Activated CD4-positive, alpha-beta T cell treated with anti-CD3 and anti-CD28 coated beads for 1 hour (primary cell): ENCODE measurements at regions not wholly inside any gene's neighbourhood (a gene's known extent, or its start where the extent isn't known, plus 50 kb on each side); places are given as distances from the start of the nearest gene placed in this dataset.
A peak's percentile ranks its signal among the peaks of the same experiment; 100 is the strongest.
"Not testable (repeated sequence)": the region's sequence is repeated elsewhere in the genome, so short reads cannot be mapped to it uniquely, and the experiment has no call there.

Experiments used
- DNase-seq: peaks from one replicate; pipeline ENCODE4 v3.0.0-alpha.2; 2020

DNA sequence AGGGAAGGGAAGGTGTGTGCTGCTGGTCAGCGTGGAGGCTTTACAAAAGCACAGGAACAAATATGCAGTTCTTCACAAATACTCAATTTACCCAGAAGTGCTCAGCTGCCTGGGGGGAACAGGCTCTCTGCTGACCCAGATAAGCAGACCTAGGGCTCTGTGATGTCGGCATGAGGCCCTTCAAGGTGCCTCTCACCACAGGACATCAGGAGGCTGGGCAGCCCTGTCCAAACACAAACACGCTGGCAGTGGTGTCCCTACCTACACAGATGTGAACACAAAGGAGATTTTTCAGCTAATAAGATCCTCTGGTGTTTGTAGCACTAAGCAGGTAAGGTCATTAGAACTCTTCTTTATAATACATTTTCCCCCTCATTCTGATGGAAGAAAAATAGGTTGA, 243.0 kb upstream of the PROX1 start:
- DNase-seq, result no peak

DNA sequence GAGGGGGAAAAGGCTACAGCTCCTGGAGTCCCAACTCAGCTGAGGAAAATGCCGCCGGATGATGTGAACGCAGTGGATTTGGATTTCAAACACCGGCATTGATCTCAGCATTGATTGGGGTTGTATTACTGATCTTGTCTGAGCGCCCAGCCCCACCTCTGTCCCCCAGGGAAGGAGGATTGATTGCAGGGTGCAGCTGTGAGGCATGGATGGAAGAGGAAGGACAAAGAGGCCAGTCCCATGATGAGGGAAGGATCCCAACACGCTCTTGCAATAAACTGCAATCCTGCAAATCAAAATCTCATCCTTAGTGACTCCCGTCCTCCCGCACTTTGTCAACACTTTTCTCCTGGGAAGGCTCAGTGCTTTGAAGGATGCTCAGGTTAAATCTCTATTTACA, 242.3 kb upstream of the PROX1 start:
- no peak for DNase-seq

DNA sequence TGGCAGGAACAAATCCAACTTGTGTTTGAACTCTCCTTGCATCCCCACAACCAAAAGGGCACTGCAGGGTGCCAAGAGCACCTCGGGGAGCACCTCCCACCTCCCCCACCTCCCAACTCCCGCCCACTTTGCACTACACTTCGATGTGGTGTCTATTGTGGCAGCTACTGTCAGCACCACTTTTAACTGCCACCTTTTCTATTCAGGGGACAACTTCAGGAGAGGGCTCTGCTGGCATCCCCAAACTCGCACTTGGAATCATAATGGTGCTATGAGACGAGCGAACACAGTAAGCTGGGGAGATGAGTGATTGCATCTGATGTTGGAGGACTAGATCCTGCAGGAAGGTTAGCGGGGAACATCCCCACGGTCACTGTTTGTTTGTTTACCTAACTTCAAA, 238.2 kb upstream of the PROX1 start:
- no peak for DNase-seq

DNA sequence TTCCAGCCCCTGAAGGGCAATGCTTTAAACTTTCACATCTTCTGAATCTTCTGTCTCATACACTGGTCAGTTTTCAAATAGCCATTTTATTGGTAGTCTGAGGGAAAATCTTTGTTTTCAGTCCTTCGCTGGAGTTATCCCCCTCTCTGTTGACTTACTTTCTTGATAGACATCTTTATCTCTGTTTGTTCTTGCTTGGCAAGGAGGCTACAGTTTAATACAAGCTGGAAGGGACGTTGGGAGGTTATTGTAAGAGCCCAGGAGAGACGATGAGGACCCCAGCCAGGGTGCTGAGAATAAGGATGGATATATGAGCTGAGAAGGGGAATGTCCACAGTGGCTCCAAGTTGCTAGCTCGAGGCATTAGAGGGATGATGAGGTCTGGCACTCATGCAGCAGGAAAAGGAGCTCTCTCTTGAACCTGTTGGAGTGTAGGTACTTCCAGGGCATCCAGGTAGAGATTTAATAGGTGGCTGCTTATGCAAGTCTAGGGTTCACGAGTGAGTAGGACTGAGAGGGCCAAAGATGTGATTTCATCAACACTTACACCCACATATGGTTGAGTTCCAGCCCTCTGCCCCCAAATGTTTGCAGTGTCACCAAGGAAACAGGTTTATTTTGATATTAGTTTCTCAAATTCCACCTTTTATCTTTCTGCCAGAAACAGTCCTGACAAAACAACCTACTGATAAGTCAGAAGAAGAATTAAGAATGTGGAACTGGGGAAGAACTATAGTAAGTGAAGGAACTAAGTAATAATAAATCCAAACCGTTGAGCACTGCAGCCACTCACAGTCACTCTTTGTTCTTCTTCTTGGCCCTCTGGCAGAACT, 237.3 kb upstream of the PROX1 start:
- DNase-seq, result no peak

DNA sequence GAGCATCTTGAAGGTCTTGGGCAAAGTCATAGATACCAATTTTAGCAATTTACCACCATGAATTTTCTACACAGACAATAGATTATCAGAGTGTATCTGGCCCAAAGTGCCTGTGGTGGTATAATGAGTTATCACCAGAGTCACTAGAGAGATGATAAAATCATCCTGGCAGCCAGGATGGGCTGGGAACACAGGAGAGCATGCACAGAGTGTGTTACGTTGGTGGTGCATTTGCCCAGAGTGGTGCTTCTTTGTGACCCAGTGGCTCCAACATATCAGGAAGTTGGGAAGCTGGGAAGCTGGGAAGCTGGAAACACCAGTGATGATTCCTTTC, 236.7 kb upstream of the PROX1 start:
- no peak for DNase-seq

DNA sequence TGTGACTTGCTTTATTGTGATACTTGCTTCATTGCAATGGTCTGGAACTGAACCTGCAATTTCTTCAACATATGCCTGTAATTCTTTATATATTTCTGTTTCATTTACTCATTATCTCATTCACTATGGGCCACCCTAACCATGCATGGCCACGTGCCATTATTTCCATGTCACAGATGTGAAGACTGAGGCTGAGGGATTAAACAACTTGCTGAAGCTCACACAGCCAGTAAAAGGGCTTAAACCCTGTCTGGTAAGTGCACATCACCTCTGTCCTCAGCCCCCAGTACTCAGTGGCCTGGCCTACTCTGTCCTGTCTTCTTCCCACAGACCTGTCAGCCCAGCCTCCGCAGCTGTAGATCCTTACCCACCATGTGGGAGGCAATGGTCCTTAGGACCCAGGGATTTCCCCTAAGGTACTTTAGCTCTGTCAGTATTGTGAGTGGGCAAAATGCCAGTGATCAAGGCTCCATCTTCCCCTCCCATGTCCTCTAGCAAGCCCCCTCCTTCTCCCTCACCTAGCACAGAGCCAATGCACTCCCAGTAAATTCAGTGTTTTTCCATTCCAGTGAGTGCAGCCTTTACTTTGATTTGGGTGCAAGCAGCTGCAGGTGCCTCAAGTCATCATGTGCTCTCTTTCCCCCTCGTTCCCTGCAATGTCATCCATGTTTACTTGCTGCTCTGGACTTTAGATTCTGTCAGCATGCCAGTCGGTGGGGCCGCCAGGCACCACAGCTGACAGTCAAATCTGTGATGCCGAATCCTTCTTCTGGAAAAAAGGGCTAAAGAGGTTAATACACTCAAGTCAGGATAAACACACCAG, 228.2 kb upstream of the PROX1 start:
- DNase-seq, result no peak

DNA sequence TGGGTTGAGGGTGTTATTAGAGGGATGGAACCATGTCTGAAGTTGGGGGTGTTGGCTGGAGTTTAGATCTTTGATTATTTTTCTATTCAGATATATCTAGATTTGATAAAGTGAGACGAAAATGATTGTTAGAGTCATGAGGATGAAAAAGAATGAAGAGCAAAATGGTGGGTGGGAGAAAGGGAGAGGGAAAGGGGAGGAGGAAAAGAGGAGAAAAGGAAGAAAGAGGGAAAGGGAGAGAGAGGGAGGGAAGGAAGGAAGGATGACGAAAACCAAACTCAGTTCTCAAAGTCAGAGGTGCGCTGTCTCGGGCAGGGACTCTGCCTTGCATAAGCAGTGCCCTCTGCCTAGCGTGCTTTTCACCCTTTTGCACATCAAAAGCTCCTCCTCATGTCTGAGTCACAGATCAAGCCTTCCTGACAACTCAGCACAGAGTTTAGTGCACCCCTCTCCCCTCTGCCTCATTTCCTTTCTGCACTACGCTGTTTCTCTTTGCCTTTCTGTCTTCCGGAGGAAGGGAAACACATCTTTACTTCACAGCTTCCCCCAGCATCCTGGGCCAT, 225.8 kb upstream of the PROX1 start:
- DNase-seq, result peak; percentile 33

DNA sequence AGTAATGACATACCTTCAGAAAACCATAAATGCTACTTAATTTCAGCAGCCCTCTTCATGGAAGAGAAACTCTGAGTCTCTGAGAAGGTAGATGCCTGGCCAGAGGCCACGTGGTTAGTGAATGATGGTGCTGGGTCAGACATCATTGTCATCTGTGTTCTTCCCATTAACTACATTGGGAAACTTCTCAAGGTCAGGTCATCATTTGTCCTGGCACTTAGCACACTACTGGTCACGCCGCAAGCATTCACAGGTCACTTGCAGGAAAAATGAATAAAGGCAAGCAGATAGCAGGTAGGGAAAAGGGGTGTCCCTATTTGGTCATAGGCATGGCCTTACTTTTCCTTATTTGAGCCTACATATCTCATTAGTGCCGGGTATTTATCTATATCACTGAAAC, 220.1 kb upstream of the PROX1 start:
- DNase-seq, result no peak

DNA sequence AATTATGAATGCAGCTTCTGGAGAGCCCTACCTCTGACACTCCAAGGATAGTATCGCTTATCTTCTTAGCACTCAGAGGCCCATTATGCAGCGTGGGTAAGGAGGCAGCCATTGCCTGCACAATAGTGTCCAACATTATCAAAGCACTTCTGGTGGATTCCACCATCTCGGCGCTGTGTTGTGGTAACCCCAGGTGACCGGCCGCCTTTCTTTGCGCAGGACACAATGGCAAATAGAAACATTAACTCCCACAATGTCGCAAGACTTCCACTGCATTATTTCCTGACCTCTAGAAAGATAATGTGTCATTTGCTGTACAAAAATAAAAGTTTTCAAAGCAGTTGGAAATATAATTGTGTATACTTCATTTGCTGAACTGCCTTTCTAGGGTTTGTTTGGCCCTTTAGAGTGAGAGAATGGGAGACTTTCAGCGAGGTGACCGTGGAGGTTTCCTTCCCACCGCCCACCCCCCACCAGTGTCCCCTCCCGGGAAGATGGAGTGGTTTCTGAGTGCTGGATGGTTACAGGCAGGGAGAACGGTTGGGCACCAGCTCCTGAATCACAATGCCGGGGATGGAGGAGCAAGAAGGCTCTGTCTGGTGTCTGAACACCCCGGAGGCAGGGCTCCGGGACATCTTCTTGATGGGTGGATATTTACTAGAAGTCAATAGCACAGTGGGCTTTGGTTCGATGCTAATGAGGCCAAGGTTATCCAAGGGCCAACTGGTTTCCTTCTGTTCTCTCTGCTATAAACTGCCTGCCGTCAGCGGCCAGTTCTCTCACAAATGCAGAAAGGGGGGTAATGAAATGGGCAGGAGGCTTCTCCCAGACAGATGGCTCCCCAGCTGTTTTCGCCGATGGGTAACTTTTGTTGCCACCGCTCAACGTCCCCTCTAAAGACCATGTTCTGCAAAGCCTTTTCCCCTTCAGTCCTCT, 215.4 kb upstream of the PROX1 start:
- DNase-seq, result no peak

DNA sequence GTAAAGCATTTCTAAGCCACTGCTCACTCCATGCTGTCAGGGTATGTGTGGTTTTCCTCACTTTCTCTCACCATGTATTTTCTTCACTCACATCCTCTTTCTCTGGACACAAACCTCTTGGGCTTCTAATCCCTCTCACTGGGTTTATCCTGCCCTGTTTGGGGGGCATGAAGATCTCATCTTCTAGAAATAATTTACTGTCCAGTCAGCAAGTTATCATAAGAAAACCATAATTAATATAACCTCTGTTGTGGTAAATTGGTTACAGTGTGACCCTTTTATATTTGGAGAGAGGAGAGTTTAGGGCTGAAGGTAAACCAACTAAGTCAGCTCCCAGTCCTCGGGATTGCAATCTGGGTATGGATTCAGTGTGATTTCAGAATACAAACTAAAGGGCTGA, 213.8 kb upstream of the PROX1 start:
- DNase-seq, result no peak

DNA sequence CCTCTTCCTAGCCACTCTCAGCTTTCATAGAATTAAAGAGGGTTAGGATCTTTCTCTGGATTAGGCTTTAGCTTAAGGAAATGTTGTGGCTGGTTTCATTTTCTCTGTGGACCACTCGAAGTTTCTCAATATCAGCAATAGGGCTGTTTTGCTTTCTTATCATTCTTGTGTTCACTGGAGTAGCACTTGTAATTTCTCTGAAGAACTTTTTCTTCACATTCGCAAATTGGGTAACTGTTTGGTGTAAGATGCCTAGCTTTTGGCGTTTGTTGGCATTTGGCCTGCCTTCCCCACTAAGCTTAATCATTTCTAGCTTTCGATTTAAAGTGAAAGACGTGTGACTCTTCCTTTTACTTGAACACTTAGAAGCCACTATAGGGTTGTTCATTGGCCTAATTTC, 210.8 kb upstream of the PROX1 start:
- DNase-seq, result no peak

DNA sequence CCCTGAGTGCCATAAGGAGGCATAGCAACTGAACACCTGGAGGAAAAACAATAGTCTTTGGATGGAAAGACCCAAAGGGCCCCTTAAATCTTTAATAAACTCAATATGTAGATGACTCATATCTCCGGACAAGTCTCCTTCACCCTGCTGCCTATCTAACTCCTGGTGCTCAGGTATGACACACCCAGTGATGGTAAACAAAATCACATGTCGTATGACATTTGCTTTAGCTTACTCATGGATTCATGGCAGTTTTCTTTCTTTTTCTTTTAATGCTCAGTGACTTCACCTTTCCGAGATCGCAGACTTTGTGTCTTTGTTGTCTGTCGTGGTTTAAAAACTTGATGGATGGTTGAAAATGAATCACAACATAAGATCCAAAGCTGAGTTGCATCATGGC, 208.5 kb upstream of the PROX1 start:
- no peak for DNase-seq

DNA sequence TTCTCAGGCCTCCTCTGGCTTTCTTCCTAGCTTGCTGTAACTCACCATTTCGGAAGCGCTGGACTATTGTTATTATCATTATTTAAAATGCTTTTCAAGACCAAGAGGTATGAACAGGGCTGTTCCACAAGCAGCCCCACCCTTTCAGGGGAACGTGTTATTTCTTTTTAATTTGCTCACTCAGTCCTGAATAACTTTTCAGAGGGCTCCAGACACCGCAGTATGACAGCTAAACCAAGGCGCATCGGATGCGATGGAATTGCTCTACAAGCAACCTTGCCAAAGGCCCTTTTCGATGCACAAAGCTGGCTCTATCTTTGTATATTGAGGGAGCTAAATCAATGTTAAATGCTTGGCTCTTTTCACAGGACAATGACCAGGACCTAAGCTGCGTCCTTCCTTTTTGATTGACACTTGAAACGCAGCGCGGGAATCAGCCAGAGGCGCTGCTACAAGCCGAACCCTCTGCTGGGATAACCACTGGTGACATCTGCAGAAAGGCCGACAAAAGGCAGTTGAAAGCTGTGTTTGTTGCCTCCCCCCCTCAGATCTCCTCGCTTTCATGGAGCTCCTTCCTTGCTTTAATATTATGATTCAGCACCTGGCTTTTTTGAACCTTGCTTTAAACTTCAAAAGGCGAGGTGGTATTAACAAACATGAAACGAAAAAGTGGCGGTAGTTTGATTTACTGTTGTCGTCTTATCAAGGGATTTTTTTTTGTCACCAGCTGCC, 204.7 kb upstream of the PROX1 start:
- no peak for DNase-seq

DNA sequence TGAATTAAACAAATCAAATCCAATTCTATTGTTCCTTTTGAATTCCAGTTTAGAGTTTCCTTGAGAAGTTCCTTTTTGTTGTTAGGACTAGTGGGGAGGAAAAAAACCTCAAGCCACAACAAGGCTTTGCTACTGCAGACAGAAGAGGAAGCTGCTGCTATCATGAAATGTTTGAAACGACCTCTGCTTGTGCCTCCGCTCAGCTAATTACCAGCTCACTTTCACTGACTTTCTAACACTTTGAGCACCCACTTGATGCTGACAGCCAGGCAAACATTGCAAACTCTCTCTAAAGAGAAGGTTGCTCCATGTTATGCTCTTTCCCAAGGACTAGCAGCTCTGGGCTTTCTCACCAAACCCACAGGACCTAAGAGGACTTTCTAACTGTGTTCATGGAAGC, 203.9 kb upstream of the PROX1 start:
- no peak for DNase-seq

DNA sequence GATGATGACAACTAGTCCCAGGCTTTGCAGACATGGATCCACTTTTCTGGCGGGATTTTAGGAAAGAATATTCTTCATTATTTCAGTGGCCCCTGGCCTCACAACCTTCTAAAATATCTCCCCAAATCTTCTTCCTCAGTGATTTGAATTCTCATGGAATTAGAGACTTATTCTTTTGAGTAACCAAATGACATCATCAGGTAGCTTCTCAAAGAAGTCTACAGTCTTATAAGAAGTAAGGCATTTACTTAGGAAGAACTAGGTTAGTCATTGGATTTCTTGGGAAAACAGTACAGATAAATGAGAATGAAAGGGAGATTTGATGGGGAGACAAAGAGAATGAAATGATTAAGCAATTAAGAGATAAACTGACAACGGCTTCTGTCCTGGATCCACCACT, 201.1 kb upstream of the PROX1 start:
- no peak for DNase-seq

DNA sequence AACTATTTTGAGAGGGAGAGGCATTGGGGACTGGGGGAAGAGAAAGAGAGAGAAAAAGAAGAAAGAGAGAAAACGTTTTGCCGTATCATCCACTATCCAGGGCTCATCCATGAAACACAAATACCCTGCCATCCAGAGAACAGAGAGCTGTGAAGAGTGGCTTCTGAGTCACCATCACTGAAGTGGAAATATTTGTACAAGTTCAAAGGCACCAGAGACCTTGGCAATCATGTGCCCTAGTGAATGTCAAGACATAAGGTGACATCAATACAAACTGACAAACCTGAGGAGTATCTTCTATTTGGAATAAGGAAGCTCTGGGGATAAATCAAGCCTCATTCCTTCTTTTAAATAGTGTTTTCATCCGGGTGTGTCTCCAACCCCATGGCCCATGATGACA, 197.2 kb upstream of the PROX1 start:
- no peak for DNase-seq

DNA sequence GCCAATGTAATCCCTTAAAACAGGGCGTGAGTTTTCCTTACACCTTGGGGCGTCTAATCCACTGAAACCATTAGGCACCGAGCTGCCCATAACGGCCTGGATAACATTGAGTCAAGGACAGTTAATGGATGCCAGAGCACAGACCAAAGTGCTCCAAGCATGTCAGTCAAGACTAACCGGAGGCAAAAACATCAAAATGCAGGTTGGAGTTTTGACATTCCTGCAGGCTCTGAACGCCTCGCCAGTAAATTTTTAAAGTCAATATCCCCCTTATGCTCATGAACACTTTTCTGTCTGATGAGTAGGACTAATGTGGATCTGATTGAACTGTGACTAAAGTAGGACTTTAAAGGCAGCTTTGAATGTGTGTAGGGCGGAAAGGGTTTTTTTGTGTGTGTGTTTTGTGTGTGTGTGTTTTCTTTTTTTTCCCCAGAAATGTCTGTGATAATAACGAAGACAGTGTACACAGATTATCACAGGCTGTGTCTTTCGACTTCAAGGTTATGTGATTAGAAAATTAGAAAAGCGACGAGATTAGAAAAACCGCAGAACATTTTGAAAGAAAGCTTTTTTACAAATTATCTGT, 194.2 kb upstream of the PROX1 start:
- no peak for DNase-seq

DNA sequence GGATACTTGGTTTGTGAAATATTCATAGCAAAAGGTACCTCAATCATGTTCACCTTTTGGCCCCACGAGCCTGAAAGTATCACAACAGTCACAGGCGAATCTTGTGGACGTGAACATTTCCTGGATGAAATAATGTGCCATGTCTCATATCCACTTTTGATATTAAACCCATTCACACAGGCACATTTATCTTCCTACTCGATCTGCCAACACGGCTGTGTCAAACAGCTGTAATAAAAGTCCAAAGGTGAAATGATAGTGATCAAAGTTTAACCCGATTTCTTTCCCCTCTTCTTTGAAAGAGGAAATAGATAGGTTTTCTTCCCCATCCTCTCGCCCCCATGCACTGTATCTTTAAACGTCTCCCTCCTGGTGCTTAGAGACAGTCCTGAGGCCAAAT, 191.2 kb upstream of the PROX1 start:
- no peak for DNase-seq

DNA sequence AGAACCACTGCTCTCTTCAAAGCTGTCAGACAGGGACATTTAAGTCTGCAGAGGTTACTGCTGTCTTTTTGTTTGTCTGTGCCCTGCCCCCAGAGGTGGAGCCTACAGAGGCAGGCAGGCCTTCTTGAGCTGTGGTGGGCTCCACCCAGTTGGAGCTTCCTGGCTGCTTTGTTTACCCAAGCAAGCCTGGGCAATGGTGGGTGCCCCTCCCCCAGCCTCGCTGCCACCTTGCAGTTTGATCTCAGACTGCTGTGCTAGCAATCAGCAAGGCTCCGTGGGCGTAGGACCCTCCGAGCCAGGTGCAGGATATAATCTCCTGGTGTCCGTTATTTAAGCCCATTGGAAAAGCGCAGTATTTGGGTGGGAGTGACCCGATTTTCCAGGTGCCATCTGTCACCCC, 179.5 kb upstream of the PROX1 start:
- DNase-seq, result not testable (repeated sequence)

DNA sequence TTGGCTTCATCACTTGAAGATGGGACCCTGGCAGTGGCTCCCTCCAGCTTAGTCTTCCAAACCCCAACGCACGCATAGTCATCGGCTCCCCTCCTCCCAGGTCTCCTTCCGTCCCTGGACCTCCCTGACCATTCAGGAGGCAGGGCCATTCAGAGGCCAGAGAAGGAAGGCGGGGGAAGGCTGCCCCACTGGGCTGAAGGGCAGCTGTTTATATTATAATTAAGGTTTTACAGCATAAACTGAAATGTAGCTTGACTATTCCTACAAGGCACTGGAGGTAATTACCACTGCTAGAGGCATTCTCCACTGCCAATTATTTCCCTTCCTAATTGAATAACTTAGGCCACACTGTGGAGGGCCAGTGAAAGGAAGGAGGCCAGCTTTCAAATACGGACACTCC, 170.6 kb upstream of the PROX1 start:
- DNase-seq, result no peak

DNA sequence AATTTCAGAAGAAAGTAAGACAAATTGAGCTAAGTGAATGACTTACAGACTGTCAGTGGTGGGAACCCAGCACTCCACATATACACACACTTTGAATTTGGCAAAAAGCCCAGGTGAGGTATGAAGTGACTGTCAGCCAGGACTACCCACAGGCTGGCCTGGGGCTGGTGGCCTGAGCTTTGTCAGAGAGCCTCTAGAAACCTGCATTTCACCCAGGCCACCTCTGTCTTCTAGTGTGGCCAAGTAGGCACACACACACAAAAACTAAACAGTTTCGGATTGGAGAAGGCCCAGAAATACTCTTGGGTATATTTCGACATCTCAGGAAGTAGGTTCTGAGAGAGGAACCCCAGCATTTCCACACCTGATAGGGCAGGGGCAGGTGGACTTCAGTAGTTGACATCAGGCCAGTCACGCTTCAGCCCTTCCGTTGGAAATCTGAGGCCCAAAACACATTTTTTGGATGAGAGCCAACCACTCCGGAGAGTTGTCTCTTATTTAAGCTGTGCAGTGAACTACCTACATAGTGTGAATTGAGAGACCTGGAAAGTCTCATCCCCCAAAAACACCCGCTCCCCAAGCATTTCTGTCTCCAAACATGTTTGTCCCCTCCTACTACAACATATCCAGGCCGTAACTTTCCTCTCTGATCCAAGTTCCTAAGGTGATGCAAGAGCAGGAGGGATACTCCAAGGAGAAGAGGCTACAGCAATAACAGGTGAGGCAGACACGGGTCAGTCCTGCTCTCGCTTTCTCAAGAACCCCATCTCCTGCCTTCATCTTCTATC, 167.2 kb upstream of the PROX1 start:
- no peak for DNase-seq
